Kidney glomerular epithelial cell (primary cell): ENCODE measurements at regions not wholly inside any gene's neighbourhood (a gene's known extent, or its start where the extent isn't known, plus 50 kb on each side); places are given as distances from the start of the nearest gene placed in this dataset.
"Not testable (repeated sequence)": the region's sequence is repeated elsewhere in the genome, so short reads cannot be mapped to it uniquely, and the experiment has no call there.

Experiments
- DNase-seq: peaks from one replicate; lab custom pipeline; 2025; lab: John Stamatoyannopoulos, UW

DNA sequence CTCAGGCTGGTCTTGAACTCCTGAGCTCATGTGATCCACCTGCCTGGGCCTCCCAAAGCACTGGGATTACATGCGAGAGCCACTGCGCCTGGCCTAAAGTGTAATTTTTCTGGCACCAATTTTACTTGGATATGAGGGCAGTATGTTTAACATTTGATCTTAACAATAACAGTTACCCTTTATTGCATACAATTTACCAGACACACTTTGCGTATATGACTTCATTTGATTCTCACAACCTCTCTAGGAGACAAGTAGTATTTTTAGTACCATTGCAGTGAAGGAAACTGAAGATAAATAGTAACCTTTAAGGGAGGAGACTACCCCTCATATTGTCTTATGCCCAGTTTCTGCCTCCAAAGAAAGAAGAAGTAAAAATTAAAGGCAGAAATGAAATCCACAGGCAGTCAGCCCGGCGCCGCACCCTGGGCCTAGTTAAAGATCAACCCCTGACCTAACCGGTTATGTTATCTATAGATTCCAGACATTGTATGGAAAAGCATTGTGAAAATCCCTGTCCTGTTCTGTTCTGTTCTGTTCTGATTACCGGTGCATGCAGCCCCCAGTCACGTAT is 54.0 kb downstream of the CYP26A1 start:
- not testable (repeated sequence) for DNase-seq

DNA sequence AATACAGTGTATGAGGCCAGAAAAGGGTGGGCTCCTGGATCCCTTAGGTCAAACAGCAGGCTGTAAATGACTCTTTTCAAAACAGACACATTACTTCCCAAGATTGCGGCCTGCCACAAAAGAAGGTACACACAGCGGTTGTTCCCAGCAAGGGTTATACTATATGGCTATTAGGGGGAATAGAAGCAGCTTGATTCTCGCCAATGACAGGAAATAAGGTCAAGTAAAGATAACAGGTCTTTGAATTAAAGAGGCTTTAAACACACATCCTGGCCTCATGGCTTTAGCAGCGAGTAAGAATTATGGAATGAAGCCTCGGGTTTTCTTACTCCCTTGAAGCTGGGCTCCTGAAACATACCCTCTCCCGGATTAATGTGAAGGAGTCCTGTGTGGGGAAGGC is 58.3 kb downstream of the CYP26A1 start:
- DNase-seq = no peak

DNA sequence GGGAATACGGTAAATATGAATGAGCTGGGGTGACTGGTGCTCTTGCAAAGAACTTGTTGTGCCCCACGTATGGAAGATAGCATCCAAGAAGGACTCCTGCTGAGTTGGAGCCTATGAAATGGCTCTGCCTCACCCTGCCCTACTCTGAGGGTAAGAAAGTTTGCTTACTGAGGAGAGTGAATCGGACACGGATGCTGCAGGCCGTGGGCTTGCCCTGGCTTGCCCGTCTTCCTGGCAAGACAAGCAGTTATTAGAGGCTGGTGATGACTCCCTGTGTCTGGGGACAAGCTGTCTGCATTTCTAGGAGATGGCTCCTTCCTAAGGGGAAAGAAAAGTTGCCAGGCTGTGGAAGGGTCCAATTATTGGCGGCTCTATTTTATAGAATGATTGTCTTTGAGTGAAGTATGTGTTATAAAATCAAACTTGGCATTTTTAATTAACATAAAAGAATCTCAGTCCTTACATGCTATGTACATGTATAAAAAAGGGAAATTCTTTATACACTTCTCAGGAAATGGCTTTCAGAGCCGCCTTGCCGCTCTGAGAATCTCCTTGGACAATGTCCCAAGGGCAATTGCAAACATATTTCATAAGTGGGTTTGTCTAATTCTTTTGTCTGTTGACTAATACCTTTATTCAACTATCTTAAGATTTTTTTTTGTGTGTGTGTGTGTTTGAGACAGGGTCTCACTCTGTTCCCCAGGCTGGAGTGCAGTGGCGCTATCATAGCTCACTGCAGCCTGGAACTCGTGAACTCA is 64.6 kb downstream of the CYP26A1 start:
- DNase-seq = no peak

DNA sequence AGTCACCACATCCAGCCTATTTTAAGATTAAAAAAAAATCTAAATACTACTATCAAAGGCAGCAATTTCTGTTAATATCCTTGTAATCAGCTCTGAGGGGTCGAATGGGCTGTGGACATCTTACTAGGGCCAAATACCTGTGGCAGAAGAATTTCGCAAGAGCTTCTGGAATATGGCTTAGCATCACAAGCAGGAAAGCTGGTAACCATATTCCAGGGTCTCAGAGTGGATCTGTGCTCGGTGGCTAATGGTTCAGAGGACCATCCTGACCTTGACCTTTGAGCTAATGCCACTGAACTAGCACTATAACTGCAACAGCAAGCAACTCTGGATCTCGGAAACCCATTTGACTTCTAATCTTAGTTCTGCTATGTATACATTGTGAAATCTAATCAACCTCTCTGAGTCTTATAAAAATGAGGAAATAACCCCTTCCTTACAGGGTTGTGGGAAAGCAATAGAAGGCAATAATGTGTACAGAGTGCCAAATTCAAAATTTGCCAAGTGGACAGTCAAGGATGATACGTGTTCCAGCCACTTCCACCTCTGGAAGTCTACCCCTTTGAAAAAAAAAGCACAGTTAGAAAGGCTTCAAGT is 65.5 kb downstream of the CYP26A1 start:
- DNase-seq = no peak

DNA sequence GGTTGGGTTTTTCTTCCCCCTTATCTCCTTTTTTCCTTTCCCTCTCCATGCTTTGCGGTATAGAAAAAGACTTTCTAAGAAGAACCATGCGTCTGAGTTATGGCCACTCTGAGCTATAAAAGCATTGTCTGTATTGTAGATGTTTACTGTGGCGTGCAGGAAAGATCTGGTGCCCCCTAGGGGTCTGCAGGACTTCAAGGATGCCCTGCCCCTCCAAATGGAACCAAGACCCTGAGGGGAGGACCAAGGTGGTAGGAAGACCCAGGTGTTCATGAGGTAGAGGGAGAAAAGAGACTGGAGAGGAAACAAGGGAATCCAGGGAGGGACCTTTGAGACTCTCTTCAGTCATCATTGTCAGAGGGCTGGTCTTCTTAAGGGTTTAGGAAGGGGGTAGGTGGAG is 68.8 kb downstream of the CYP26A1 start:
- DNase-seq = no peak

DNA sequence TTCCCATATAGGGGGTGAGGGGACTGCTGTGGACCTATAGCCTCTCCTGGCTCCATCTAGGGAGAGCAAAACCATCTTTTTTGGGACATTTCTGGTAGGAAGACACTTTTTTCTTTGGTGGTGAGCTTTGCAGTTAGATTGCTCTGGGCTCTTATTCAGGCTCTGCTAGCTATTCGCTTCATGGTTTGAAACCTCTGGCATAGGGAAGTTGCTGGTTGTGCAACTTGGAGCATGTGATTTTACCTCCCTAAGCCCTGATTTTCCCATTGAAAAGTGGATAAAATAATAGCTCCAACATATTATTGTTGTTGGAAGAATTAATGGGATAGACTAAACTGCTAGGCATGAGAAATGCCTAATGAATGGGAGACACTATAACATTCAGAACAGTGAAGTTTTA is 69.6 kb downstream of the CYP26A1 start:
- DNase-seq = no peak

DNA sequence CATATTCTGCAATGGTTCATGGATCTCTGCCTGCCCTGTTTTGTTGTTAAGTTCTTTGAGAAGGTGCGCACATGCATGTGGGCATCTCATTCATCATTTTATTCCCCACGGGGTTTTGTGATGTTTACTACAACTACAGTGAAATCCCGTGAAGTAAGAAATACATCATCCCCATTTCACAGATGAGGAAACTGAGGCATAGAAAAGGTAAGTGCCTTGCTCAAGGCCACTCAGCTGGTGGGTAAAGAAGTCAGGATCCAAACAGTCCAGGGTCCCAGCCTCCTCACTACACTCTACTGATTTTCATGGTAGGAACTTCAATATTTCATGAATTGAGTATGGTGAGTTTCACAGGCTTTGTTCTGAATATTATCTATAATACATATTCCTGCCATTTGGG is 72.6 kb downstream of the CYP26A1 start:
- DNase-seq = no peak

DNA sequence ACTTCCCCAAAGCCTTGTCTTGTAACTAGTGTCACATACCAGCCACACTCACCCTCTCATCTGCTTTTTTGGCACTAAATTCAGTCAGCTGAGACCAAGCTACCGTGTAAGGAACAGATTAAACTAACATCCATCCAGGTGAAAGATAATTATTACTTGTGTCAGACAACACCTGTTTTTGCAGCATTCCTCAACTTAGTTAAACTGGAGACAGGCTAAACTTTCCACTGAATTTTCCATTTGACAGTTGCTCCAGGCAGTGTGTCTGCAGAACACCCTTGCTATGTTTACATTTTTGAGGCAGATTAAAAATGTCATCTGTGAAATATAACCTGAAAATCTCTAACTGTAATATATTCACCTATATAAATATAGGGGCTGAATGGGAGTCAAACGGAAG is 73.6 kb downstream of the CYP26A1 start:
- no peak for DNase-seq

DNA sequence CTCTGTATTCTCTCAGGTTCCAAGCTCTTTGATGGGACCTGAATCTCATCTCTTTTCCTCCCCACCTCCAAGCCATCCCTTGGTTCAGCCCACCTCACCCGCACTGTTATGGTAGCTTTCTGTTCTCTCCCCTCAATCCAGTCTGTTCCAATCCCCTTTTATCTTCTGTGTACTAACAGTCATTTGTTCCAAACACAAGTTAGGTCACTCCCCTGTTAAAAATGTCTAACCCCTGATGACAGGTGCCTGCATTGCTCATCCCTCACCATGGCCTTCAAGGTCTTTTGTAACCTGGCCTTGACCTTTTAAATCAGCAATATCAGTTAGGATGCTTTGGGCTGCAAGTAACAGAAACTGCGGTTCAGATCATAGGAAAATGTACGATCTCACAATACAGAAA is 74.8 kb downstream of the CYP26A1 start:
- DNase-seq = no peak

DNA sequence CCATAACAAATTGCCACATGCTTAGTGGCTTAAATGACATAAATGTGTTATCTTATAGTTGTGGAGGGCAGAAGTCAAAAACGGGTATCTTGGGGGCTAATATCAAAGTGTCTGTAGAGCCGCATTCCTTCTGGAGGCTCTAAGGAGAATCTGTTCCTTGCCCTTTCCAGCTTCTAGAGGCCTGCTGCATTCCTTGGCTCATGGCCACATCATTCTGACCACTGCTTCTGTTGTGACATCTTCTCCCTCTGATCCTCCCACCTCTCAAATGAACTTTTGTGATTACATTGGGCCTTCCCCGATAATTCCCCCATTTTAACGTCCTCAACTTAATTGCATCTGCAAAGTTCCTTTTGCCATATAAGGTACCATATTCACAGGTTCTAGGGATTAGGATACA is 76.1 kb downstream of the CYP26A1 start:
- DNase-seq = no peak

DNA sequence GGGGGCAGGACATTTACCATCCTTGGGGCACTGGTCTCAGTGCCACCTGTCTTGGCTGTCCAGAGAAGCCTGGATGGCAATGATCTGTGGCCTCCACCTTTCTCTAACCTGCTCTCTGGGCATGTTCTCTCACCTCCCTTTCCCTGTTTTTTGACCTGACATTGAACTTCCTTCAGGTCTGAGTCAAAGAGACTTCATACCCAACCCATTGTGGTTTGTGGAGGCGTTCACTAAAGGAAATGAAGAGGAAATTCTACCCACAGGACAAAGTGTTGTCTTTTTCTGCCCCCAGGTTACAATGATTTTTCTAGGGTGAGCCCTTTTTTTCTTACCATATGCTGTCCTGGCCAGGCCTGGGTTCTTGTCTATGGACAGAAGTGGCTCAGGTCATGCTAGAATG is 76.6 kb downstream of the CYP26A1 start:
- DNase-seq = no peak

DNA sequence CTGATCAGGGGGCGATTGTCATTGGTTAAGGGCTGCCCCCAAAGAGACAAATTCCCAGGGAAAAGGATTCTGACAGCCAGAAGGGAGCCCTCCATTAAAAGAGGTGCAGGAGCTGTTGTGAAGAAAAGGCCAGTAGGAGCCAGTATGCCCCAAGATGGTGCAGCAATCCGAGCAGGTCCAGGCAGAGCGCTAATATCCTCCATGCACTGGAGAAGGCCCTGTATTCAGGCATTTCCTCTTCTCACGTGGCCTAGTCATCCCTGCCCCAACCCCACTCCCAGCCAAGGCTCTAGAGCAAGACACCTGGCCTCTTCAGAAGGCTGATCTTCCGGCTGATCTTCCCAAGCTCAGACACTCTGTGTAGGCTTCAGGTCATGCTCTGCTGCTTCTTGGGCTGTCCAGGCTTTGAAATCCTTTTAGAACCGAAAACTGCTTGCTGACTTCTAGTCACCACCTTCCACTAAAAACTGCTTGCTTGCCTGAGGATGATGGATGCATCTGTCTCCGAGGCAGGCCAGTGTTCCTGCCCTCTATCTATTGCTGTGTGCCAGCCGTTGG is 77.4 kb downstream of the CYP26A1 start:
- DNase-seq = no peak

DNA sequence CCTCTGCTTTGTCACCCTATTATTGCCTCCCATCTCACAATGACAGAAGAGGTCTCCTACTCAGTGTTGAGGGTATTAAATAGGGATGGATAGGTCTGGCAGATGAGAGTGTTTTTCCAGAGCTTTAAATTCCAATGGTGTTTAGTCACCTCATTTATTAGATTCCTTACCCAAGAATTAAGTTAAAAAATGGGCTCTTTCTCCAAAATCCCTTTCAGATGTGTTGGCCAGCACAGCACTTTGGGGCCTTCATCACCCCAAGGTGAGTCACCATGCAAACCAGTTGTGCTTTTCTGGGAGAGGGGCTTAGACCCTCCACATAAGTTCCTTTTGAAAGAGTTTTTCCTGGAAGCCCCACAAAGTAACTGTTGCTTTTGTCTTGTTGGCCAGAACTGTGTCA is 78.4 kb downstream of the CYP26A1 start:
- DNase-seq = peak; percentile 39

DNA sequence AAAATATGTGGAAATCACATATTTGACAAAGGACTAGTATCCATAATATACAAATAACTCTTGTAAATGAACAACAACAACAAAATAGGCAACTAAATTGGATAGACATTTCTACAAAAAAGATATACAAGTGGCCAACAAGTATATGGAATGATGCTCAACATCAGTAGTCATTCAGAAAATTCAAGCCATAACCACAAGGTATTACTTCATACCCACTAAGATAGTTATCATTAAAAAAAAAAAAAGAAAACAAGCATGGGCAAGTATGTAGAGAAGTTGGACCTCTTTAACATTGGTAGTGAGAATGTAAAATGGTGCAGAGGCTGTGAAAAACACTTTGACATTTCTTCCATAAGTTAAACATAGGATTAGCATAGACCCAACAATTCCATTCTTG is 80.8 kb downstream of the CYP26A1 start:
- DNase-seq = no peak

DNA sequence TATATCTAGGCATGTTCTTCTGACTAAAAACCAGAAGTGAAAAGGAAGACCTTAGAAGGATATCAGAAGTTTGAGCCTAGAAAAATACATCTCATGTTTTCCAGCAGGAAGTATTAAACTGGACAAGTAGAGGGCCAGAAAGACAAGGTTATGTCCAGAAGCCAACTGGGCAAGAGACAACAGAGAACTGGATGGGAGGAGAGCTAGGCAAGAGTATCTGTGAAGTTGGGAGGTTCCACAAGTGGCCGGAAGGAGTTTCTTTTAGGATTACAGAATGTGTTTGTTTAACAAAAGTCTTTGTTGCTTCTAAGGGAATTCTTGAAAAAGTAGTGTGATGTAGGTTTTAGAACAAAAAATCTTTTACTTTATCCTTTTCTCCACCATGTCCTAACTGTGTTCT is 86.4 kb downstream of the CYP26A1 start:
- DNase-seq = no peak

DNA sequence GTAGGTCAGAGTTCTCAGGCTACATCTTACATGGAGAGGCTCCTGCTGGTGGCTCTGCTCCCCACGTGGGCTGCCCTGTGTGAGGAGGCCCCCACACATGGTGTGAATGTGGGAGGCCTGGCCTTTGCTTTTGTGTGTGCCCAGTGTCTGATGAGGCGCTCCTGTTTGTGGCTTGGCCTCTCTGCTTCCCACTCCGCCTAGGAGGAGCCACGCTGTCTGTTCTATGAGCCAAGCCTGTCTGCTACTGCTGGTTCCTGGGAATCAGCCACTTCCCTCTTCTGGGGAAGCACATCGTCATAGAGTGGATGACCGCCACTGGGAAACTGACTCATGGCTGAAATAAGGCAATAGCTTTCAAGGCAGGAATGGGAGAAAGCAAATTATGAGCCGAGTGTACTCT is 87.1 kb downstream of the CYP26A1 start:
- DNase-seq = no peak

DNA sequence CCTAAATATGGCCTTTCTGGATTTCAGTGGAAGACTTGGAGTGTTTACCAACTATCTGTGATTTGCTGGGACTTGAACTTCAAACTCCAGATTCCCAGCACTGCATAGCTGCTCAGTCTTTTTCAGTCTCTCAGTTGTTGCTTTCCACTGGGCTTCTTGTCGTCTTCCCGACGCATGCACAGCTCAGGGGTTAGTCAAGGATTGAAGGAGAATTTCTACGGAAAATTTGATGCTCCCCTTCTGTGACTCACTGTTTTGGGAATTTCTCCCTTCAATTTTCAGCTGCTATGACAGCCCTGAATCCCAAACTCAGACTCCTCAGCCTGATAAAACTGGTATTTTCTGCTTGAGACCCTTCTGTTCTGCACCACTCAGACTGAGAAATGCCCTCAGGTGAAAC is 91.7 kb downstream of the CYP26A1 start:
- no peak for DNase-seq

DNA sequence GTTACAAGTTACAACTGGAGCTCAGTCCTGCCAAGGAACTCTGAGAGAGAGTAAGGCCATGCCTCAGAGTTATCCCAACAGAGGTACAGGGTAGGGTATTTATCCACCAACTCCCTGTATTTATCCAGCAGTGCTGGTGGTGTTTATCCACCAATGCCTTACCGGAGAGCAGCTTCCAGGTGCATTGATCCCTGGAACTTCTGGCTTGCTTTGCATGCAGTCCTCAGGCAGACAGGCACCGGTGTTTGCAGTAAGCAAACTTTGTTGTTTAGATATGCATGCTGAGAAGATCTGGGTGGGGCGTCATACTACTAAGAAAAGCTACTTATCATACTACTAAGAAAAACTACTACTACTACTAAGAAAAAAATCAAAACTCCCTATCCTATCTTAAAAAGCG is 92.4 kb downstream of the CYP26A1 start:
- no peak for DNase-seq

DNA sequence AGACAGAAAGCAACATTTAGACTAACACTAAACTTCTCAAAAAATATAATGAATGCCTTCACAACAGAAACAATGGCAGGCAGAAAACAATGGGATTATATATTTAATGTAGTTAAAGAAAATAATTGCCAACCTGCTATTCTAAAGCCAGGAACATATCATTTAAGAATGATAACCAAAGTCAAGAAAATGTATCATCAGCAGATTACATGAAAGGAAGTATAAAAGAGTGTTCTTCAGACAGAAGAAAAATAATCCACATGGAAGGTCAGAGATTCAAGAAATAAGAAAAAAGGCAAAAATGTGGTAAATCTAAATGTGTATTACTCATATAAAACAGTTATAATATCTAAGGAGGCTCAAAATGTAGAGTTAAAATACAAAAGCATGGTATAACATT is 98.1 kb downstream of the CYP26A1 start:
- DNase-seq = no peak

DNA sequence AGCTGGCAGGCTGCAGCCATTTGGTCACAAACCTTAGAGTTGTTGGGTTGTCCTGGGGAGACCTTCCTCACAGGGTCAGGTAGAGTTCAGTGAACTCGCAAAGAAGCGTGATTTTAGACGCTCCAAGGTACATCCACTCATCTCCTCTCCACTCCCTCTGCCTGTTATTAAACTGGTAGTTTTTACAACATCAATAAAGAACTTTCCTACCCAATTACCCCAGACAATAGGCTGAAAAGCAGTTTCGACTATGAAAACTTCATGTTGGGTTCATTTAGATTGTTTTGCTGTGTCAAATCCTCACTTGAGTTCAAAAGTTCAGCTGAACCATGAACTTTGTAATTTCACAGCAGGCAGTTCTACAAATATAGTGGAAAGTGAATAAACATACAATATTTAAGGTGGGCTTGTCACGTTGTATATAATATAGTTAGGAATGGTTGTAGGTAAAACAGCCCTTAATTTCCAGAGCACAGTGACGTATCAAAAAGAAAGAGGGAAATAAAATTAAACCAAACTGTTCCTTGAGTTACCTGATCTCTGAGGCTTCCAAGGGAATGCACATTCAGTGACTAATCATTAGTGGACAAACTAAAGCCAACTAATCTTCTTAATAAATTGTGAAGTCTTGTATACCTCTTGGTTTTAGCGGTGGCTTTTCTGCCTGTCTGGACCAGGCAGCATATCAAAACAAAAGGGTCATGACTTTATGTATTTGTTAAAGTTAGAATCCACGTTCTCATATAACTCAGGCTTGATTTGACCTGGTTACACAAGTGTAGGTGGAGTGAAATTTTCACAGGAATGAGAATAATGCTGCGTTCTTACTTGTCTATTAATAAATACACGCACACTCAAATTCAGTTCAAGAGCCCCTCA is 100.5 kb downstream of the CYP26A1 start:
- no peak for DNase-seq

DNA sequence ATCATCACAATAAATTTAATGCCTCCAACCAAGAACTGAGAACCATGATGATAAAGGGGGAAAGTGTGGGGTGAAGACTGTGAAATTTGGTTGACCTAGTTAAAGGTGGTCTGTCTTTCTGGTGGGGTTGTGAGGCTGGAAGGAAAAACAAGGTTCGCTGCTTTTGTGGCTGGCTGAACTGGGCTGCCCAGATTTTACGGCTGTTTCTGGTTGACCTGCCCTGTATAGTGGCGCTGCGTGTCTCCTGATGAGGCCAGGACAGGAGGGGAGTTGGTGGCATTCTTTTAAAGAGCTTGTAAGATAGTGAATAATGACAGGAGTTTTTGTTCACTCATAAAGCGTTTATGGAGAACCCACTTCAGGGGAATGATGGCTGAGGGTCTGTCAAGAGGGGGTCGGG is 101.8 kb downstream of the CYP26A1 start:
- DNase-seq = no peak

DNA sequence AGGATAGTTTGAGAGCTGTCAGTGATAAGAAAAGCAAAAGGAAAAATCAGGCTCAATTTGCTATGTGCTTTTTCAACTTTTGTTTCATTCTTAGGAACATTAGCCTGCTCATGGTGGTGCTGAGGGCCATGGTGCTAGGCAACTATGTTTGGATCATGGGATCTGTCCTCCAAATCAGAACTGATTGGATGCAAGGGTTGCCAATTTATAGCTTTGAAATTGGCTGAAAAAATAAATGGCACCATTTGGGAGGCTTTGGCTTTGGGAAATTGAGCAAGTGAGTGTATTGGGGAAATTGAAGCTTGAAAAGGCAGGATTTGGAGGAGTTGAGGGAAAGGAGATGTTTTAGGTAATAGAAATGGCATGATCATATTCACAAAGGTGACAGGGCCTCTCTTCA is 103.8 kb downstream of the CYP26A1 start:
- no peak for DNase-seq
